ENCODE measurements at regions not wholly inside any gene's neighbourhood (a gene's known extent, or its start where the extent isn't known, plus 50 kb on each side); places are given as distances from the start of the nearest gene placed in this dataset.
"Not testable (repeated sequence)": the region's sequence is repeated elsewhere in the genome, so short reads cannot be mapped to it uniquely, and the experiment has no call there.

DNA sequence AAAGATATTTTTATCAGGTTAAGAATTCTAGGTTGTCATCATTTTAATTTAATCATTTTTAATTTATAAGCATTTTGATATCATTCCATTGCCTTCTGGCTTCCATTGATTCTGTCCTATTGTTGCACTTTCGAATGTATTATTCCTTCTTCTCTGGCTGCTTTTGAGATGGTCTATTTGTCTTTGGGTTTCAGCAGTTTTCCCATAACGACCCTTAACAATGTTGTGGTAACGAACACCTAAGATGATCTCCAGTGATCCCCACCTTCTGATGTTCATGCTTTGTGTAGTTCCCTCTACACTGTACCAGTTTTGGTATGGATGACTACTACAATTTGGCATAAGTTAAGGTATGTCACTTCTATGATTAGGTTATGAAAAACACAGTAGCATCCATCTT lies 59.9 kb downstream of the MINAR1 start:
- DNase-seq (ENCODE audit: low read depth in 2 of 3, low spot score in 2 of 3), result no peak

DNA sequence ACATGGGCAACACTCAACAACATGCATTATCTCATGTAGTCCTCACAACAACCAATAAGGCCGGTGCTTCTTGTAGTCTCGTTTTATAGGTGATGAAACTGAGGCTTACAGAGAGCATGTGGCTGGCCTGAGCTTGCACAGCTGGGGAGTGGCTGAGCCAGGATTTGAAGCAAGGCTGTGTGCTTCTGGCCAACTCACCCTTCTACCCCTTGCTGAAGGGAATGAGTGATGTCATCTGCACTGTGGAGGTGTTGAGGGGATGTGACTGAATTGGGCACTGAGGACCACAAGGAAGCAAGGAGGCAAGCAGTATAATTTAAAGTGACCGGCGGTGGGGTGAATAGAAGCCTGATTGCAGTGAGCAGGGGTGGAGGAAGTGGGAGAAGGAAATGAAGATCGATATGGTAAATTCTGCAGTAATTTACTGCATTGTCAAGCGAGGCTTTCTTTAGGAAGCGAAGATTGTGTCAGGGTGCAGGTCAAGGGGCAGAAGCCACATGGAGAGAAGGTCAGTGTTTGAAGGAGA lies 62.3 kb downstream of the MINAR1 start:
- DNase-seq (ENCODE audit: low read depth in 2 of 3, low spot score in 2 of 3), result no peak

DNA sequence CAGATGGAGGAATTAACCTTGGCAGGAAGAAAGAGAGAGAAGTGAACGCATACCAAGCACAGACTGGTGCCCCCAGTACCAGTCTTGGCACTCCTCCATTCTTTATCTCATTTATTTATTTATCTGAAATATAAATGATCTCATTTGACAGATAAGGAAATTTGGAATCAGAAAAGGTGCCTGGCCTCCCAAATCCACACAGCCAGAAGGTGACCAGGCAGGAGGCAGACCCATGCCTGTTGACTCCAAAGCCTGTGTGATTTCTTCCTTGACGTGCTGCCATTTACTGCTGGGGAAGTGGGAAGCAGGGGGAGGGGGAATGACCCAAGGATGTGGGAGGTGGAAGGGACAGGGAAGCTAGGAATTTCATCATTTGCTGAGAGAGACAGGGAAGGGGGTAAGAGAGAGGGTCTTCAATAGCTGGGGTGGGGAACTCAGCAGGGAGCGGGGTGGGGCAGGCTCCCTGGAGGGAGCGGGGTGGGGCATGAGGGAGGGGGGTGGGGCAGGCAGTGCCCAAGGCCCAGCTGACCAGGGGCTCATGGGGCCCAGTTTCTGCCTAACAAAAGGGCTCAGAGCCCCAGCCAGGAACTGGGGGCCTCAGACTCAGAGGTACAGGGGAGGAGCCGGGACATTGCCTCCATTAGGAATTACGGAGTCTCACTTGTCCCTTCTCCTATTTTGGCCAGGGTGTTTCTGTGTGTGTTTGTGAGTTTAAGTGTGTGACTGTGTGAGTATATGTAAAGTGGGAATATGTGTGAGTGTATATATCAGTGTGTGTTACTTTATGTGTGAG lies 63.0 kb downstream of the MINAR1 start:
- DNase-seq (ENCODE audit: low read depth in 2 of 3, low spot score in 2 of 3), result no peak

DNA sequence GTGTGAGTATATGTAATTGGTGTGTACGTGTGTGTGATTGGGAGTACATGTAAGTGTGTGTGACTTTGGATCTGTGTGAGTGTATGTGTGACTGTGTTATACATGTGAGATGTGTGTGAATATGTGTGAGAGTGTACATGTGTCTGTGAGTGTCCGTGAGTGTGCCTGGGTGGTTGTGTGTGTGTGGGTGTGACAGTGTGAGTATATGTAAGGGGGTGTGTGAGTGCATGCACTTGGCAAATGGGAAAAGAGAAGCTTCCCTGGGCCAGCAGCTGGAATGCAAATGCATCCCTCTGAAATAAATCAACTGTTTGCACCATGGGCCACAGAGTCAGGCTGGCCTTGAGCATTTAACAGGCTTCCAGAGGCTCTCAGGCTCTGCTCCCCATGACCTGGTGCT lies 63.6 kb downstream of the MINAR1 start:
- DNase-seq (ENCODE audit: low read depth in 2 of 3, low spot score in 2 of 3), result no peak

DNA sequence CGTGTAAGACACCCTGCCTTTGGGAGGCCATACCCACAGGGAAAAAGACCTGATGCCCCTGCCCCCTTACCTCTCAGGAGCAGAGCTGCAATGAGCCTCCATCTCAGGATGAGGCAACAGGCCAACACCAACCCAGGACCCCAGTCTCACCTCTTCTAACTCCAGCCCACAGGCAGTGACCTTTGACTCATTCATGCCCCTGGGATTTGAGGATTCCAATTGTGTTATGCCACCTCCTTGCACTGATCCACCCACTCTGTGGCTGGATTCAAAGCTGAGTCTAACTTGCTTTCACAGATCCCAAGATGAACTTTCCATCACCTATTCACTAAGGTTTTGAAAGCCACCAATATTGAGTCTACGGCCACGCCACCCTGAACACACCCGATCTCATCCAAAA lies 64.7 kb downstream of the MINAR1 start:
- DNase-seq (ENCODE audit: low read depth in 2 of 3, low spot score in 2 of 3), result no peak

DNA sequence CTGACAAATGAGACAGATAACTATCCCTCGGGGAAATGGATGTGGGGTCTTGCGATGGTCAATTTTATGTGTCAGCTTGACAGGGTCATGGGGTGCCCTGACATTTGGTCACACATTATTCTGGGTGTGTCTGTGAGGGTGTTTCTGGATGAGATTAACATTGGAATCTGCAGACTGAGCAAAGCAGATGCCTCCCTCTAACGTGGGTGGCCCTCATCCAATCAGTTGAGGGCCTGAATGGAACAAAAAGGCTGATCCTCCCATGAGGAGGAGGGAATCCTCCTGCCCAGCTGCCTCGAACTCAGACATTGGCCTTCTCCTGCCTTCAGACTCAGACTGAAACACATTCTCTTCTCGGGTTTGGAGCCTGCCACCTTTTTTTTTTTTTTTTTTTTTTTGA lies 69.0 kb downstream of the MINAR1 start:
- no peak for DNase-seq (ENCODE audit: low read depth in 2 of 3, low spot score in 2 of 3)

- no peak for DNase-seq (ENCODE audit: low read depth in 2 of 3, low spot score in 2 of 3)
These were observed 73.8 kb downstream of the MINAR1 start for GRCh38 chr15:79505956-79506355.

GRCh38 chr15:79512844-79513243 lies 80.7 kb downstream of the MINAR1 start:
- not testable (repeated sequence) for DNase-seq (ENCODE audit: low read depth in 2 of 3, low spot score in 2 of 3)

DNA sequence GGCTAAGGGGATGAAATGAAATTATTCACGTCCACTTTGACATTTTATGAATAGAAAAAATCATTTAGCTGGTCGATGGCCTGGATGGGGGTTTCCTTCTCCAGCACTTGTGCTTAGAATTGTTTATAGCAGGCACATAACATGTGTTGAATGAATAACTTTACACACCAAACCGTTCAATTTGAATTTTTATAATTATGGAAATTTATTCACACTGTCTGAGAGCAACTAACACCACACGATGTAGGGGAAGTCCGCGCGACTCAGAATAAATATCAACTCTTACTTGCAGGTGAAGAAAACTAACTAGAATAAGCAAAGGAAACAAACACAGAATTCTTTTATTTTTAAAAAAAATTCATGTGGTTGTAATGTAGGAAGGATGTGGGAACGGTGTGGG lies 81.3 kb downstream of the MINAR1 start:
- DNase-seq (ENCODE audit: low read depth in 2 of 3, low spot score in 2 of 3), result no peak

- no peak for DNase-seq (ENCODE audit: low read depth in 2 of 3, low spot score in 2 of 3)
These were observed 81.8 kb downstream of the MINAR1 start for GRCh38 chr15:79513940-79514339.

GRCh38 chr15:79515300-79516027 lies 83.3 kb downstream of the MINAR1 start:
- no peak for DNase-seq (ENCODE audit: low read depth in 2 of 3, low spot score in 2 of 3)

DNA sequence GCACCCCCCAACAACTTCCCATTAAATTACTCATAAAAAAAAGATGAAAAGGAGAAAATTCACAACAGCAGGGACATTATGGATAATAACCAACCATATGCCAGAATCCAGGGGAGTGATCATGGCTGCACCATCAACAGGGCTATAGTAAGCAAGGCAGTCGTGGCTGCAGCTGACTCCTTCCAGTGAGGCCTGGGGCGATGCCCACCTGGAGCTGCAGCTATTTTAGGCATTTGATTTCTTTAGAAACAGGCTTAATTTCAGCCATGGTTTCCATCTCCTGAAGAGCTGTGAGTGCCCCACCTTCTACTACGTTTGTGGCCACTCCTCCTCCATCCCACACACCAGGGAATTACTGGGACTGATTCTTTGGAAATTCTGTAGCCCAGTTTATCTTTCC lies 84.0 kb downstream of the MINAR1 start:
- no peak for DNase-seq (ENCODE audit: low read depth in 2 of 3, low spot score in 2 of 3)

GRCh38 chr15:79516646-79517045 lies 84.5 kb downstream of the MINAR1 start:
- DNase-seq (ENCODE audit: low read depth in 2 of 3, low spot score in 2 of 3), result no peak

- DNase-seq (ENCODE audit: low read depth in 2 of 3, low spot score in 2 of 3), result no peak
These were observed 87.5 kb downstream of the MINAR1 start for GRCh38 chr15:79519628-79520027.

DNA sequence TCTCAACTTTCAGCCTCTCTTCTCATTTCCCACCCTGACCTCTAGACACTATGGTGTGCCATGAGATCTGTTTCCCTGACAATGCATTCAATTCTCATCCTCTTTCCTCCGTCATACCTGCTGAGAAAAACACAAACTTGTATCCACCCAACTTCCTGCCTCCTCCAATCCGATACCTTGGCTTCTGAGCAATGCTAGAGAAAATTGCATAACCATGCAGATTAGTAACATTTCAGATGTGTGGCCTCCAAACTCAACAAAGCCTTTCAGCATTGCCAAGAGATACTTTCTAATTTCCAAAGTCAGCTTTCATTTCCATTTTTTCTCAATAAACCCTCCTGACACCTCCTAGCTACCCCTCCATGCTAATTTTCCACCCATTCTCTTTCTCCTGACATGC lies 88.5 kb downstream of the MINAR1 start:
- DNase-seq (ENCODE audit: low read depth in 2 of 3, low spot score in 2 of 3), result no peak

DNA sequence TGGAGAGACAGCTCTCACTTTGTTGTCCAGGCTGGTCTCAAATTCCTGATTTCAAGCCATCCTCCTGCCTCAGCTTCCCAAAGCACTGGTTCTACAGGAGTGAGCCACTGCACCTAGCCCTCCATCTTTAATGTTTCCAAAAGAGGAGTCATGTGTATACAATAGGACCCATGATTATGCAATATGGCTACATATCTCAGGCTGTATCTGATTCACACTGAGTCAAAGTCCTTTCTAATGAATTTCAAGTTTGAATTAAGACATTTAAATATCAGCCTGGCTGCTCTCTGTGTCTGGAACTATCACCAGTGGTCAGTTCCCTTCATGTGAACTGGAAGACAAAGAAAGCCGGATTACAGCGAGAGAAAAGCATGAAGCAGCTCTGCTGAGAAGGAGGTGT lies 90.5 kb downstream of the MINAR1 start:
- DNase-seq (ENCODE audit: low read depth in 2 of 3, low spot score in 2 of 3), result no peak

DNA sequence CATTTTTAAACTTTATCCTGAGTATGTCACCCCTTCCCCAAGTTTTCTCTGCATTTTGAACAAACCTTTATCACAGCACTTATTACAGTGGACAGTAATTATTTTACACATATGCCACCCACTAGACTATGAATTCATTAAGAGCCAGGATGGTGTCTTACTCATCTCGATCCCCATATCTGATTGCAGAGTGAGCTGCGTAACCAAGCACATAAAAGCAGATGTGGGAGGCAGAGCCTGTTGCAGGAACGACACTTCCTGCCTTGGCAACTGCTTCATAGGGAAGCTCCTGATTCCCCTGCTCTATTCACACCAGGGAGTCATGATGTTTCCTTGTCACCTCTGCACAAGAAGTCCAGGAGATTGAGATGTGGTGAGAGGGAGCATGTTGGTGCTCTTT lies 91.1 kb downstream of the MINAR1 start:
- no peak for DNase-seq (ENCODE audit: low read depth in 2 of 3, low spot score in 2 of 3)

DNA sequence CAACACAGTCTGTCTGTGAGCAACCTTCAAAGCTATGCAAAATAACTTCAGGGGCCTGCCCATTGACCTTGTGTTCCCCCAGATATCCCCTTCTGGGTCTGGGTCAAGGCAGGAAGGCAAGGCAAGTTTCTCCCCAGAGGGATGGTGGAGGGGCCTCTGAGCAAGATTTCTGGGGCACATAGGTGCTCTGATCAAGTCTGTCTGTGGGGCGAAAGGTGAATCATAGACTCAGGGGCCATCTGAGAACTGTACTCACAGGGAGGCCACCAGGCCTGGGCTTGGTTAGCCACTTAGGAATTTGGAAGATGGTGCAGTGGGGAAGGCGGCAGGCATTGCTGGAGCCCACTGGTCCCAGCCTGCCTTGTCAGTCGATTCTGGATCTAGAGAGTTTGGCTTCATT lies 92.4 kb downstream of the MINAR1 start:
- DNase-seq (ENCODE audit: low read depth in 2 of 3, low spot score in 2 of 3), result no peak

DNA sequence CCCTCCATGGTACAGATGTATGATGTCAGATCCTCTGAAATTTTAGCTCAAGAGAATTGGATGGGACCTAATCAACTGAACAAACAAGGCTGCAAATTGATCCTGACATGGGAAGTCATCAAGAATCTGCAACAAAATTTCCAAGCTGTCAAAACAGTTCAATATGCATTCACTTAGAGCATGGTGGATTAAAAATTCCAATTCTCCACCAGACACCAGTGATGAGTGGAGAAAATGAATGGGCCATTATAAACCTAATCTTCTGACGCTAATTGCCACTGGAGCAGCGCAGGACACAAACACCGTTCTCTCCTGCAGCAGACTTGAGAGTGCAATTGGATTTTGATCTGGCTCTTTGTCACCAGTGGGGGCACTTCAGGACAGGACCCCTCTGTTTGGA lies 94.2 kb downstream of the MINAR1 start:
- DNase-seq (ENCODE audit: low read depth in 2 of 3, low spot score in 2 of 3), result no peak

DNA sequence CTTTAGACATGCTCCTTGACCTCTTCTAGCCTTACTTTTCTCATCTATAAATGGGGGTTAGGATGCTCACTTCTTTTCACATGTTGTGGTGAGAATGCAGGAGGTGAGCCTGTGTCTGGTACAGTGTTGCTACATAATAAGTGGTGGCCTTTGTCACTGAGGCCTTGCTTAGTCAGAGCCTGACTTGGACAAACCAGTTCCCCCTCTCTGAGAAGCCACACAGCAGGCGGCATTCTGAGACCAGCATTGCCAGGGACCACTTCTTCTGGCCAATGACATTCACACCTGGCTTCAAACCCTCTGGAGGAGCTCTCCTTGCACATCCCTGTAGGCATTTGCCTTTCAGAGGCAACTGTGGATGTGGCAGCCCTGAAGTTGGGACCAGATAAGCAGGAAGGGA lies 95.7 kb downstream of the MINAR1 start:
- no peak for DNase-seq (ENCODE audit: low read depth in 2 of 3, low spot score in 2 of 3)

GRCh38 chr15:79529157-79529785 lies 97.1 kb downstream of the MINAR1 start:
- no peak for DNase-seq (ENCODE audit: low read depth in 2 of 3, low spot score in 2 of 3)

- DNase-seq (ENCODE audit: low read depth in 2 of 3, low spot score in 2 of 3), result no peak
These were observed 103.4 kb downstream of the MINAR1 start for GRCh38 chr15:79535536-79535935.
